Trophoblast cell (in vitro differentiated cells and primary cell): ENCODE measurements at regions not wholly inside any gene's neighbourhood (a gene's known extent, or its start where the extent isn't known, plus 50 kb on each side); places are given as distances from the start of the nearest gene placed in this dataset.

Experiments used
- DNase-seq, 2 donors: peaks; one replicate each; pipeline ENCODE4 v3.0.0-alpha.2; 2016
- H2AFZ ChIP-seq: 2 replicates; pipeline ENCODE4 v1.6.1; 2013; ENCODE audit warnings: low read length, moderate library complexity, mild to moderate bottlenecking; ENCODE audit not compliant: insufficient read depth, poor library complexity
- H2AK5ac ChIP-seq: 2 replicates; pipeline ENCODE4 v1.6.1; 2013; ENCODE audit warnings: mild to moderate bottlenecking, low read length
- H2BK120ac ChIP-seq: 2 replicates; pipeline ENCODE4 v1.6.1; 2013; ENCODE audit warnings: low read length, mild to moderate bottlenecking, moderate library complexity; ENCODE audit not compliant: insufficient read depth, poor library complexity
- H2BK12ac ChIP-seq: 2 replicates; pipeline ENCODE4 v1.6.1; 2013; ENCODE audit warnings: mild to moderate bottlenecking, low read length, moderate library complexity
- H2BK5ac ChIP-seq: 2 replicates; pipeline ENCODE4 v1.6.1; 2013; ENCODE audit warnings: low read length, low read depth, moderate library complexity, mild to moderate bottlenecking; ENCODE audit not compliant: poor library complexity
- H3K14ac ChIP-seq: 2 replicates; pipeline ENCODE4 v1.6.1; 2013; ENCODE audit warnings: mild to moderate bottlenecking, low read length
- H3K18ac ChIP-seq: 2 replicates; pipeline ENCODE4 v1.6.1; 2013; ENCODE audit warnings: mild to moderate bottlenecking, low read length
- H3K23ac ChIP-seq: 2 replicates; pipeline ENCODE4 v1.6.1; 2013; ENCODE audit warnings: low read length
- H3K27ac ChIP-seq: 2 replicates; pipeline ENCODE4 v1.5.1; 2013; ENCODE audit warnings: low read depth, mild to moderate bottlenecking, inconsistent platforms, low read length, moderate library complexity
- H3K27me3 ChIP-seq: 2 replicates; pipeline ENCODE4 v1.6.1; 2013; ENCODE audit warnings: inconsistent platforms, mild to moderate bottlenecking, low read length, moderate library complexity; ENCODE audit not compliant: insufficient read depth
- H3K36me3 ChIP-seq, 2 experiments: 1 replicate in 1 of 2; 2 replicates in 1 of 2; pipeline ENCODE4 v1.6.1; 2013; ENCODE audit warnings: low read length in 2 of 2, mild to moderate bottlenecking in 2 of 2, moderate library complexity in 1 of 2; ENCODE audit not compliant: insufficient read depth in 2 of 2, control insufficient read depth in 1 of 2
- H3K4ac ChIP-seq: 2 replicates; pipeline ENCODE4 v1.6.1; 2013; ENCODE audit warnings: low read depth, mild to moderate bottlenecking, low read length, moderate library complexity
- H3K4me1 ChIP-seq, 2 experiments: 1 replicate in 1 of 2; 2 replicates in 1 of 2; pipeline ENCODE4 v1.6.1; 2013; ENCODE audit warnings: low read length in 2 of 2, mild to moderate bottlenecking in 2 of 2, moderate library complexity in 1 of 2; ENCODE audit not compliant: insufficient read depth in 2 of 2, control insufficient read depth in 1 of 2
- H3K4me2 ChIP-seq: 2 replicates; pipeline ENCODE4 v1.6.1; 2013; ENCODE audit warnings: inconsistent platforms, mild to moderate bottlenecking, low read length, moderate library complexity
- H3K4me3 ChIP-seq: 2 replicates; pipeline ENCODE4 v1.5.1; 2013; ENCODE audit warnings: mild to moderate bottlenecking, low read depth, low read length, inconsistent platforms
- H3K79me1 ChIP-seq: one replicate; pipeline ENCODE4 v1.6.1; 2013; ENCODE audit warnings: low read length
- H3K79me2 ChIP-seq: 2 replicates; pipeline ENCODE4 v1.6.1; 2013; ENCODE audit warnings: low read length, mild to moderate bottlenecking; ENCODE audit not compliant: control insufficient read depth, insufficient read depth, poor library complexity
- H3K9ac ChIP-seq: 2 replicates; pipeline ENCODE4 v1.6.1; 2013; ENCODE audit warnings: mild to moderate bottlenecking, low read length
- H3K9me3 ChIP-seq: 2 replicates; pipeline ENCODE4 v1.6.1; 2013; ENCODE audit warnings: low read depth, mild to moderate bottlenecking, control low read depth, inconsistent platforms, low read length; ENCODE audit not compliant: insufficient read depth
- H4K12ac ChIP-seq: 2 replicates; pipeline ENCODE4 v1.6.1; 2013; ENCODE audit warnings: low read depth, mild to moderate bottlenecking, low read length, moderate library complexity
- H4K8ac ChIP-seq: 2 replicates; pipeline ENCODE4 v1.6.1; 2013; ENCODE audit warnings: low read depth, mild to moderate bottlenecking, low read length, moderate library complexity
- H4K91ac ChIP-seq: one replicate; pipeline ENCODE4 v1.6.1; 2013; ENCODE audit warnings: low read depth, mild to moderate bottlenecking, low read length, moderate library complexity
- WGBS: extraction: QIAGEN DNeasy Blood & Tissue Kit; methylation state at CpG from one replicate; pipeline ENCODE4 v1.1.7; 2013; ENCODE audit warnings: missing lambda C conversion rate; ENCODE audit not compliant: insufficient read length, insufficient coverage; ENCODE audit errors: extremely low coverage; 5-methylcytosine and 5-hydroxymethylcytosine counted together

DNA sequence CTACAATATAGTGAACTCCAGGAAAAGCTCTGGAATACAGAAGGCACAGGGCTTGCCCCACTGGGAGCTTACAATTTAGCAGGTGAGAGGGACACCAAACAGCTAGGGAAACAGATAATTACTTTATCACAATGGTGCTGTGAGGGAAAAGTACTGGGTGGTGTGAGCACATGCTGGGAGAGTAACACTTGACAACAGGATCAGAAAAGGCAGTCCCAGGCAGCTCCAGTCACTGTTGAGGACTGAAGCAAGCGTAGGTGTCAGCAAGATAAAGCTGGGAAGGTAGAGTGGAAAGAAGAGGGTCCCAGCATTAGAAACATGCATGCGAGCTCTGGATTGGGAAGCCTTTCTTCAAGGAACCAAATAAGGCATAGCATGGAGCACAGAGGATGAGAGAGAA, 296.0 kb downstream of the ATPSCKMT start:
- Histone ChIP-seq H3K79me1 (no peaks in the 10 kb centered on the region), H3K9me3 (peaks cover 2% of the 10 kb centered on the region), H2AK5ac (no peak overlapping the region), H3K27ac (no peak overlapping the region), H3K14ac (no peak overlapping the region), H2BK5ac (no peak overlapping the region), H3K4ac (no peak overlapping the region), H3K79me2 (no peaks in the 10 kb centered on the region), H4K91ac (no peak overlapping the region), H4K12ac (no peak overlapping the region), H3K27me3 (no peaks in the 10 kb centered on the region), H3K18ac (no peak overlapping the region), H3K4me3 (no peak overlapping the region), H3K23ac (no peak overlapping the region), H2BK12ac (no peak overlapping the region), H3K4me1 (no peaks in the 10 kb centered on the region), H3K36me3 (no peaks in the 10 kb centered on the region), H3K4me2 (no peak overlapping the region), H2AFZ (no peak overlapping the region), H4K8ac (no peak overlapping the region), H3K9ac (no peak overlapping the region), H2BK120ac (no peak overlapping the region)
- WGBS = no CpG with 5 or more reads among the region's 2 CpGs
- DNase-seq = no peak

GRCh38 chr5:9951865-9952516, 297.7 kb downstream of the ATPSCKMT start:
- peaks cover 0 to 8% of the 10 kb centered on the region in 2 experiments for H3K4me1 ChIP-seq
- H3K27ac ChIP-seq = no peak overlapping the region
- H3K36me3 ChIP-seq = no peaks in the 10 kb centered on the region
- no peak overlapping the region for H2BK12ac ChIP-seq
- WGBS = no CpG with 5 or more reads among the region's 6 CpGs
- H2BK5ac ChIP-seq = no peak overlapping the region
- no peak overlapping the region for H2AFZ ChIP-seq
- no peak overlapping the region for H3K4me2 ChIP-seq
- H3K9ac ChIP-seq = no peak overlapping the region
- H4K91ac ChIP-seq = no peak overlapping the region
- no peaks in the 10 kb centered on the region for H3K27me3 ChIP-seq
- DNase-seq = no peak
- no peaks in the 10 kb centered on the region for H3K79me1 ChIP-seq
- H3K18ac ChIP-seq = no peak overlapping the region
- H3K4me3 ChIP-seq = no peak overlapping the region
- H3K23ac ChIP-seq = no peak overlapping the region
- no peak overlapping the region for H3K14ac ChIP-seq
- no peaks in the 10 kb centered on the region for H3K79me2 ChIP-seq
- H2BK120ac ChIP-seq = no peak overlapping the region
- peaks cover 2% of the 10 kb centered on the region for H3K9me3 ChIP-seq
- no peak overlapping the region for H3K4ac ChIP-seq
- H4K12ac ChIP-seq = no peak overlapping the region
- H4K8ac ChIP-seq = no peak overlapping the region
- no peak overlapping the region for H2AK5ac ChIP-seq

DNA sequence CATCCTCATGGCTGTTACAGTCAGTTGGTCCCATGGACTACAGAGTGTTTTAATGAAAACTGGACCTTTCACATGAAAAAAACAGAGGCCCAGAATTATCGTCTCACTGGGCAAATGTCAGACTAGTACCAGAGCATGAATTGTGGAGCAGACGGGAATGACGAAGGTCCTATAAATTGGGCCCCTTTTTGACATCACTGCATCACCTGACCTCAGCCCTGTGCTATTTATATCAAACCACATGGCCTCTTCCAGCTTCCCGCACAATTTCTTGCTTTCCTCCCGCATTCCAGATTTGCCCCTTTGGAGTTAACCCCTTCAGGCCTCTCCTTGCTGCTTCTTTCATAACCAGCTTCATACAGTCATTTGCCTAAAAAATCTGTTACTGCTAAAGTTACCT, 301.7 kb downstream of the ATPSCKMT start:
- no peak overlapping the region for H3K27ac ChIP-seq
- no peak overlapping the region for H2AFZ ChIP-seq
- H3K18ac ChIP-seq = no peak overlapping the region
- no peak overlapping the region for H2AK5ac ChIP-seq
- no peak overlapping the region for H2BK5ac ChIP-seq
- H3K9me3 ChIP-seq = peaks cover 2% of the 10 kb centered on the region
- no peaks in the 10 kb centered on the region for H3K79me2 ChIP-seq
- no peak overlapping the region for H2BK120ac ChIP-seq
- no peaks in the 10 kb centered on the region for H3K27me3 ChIP-seq
- no peak overlapping the region for H3K4me3 ChIP-seq
- no peak overlapping the region for H3K4ac ChIP-seq
- no peak overlapping the region for H4K91ac ChIP-seq
- peaks cover 0 to 8% of the 10 kb centered on the region in 2 experiments for H3K4me1 ChIP-seq
- H4K12ac ChIP-seq = no peak overlapping the region
- no peak overlapping the region for H3K4me2 ChIP-seq
- DNase-seq = no peak
- no peak overlapping the region for H2BK12ac ChIP-seq
- no peaks in the 10 kb centered on the region for H3K36me3 ChIP-seq
- H3K23ac ChIP-seq = no peak overlapping the region
- no peak overlapping the region for H4K8ac ChIP-seq
- H3K14ac ChIP-seq = no peak overlapping the region
- no peaks in the 10 kb centered on the region for H3K79me1 ChIP-seq
- no peak overlapping the region for H3K9ac ChIP-seq
- no CpG with 5 or more reads among the region's 5 CpGs for WGBS

- Histone ChIP-seq H3K23ac (no peak overlapping the region), H4K91ac (no peak overlapping the region), H3K79me2 (no peaks in the 10 kb centered on the region), H2BK120ac (no peak overlapping the region), H3K79me1 (no peaks in the 10 kb centered on the region), H4K12ac (no peak overlapping the region), H3K4me3 (no peak overlapping the region), H2BK5ac (no peak overlapping the region), H3K27me3 (no peaks in the 10 kb centered on the region), H2AK5ac (no peak overlapping the region), H3K4ac (no peak overlapping the region), H3K27ac (no peak overlapping the region), H3K14ac (no peak overlapping the region), H3K9me3 (peaks cover 2% of the 10 kb centered on the region), H3K4me2 (no peak overlapping the region), H2AFZ (no peak overlapping the region), H3K4me1 (peaks cover 0 to 8% of the 10 kb centered on the region in 2 experiments), H3K36me3 (no peaks in the 10 kb centered on the region), H3K9ac (no peak overlapping the region), H4K8ac (no peak overlapping the region), H3K18ac (no peak overlapping the region), H2BK12ac (no peak overlapping the region)
- WGBS = no CpG with 5 or more reads among the region's 6 CpGs
- peak; percentile 79 to 92 for DNase-seq
Measured at GRCh38 chr5:9947225-9947714, 302.4 kb downstream of the ATPSCKMT start.
